Trophoblast cell (in vitro differentiated cells and primary cell): ENCODE measurements at regions not wholly inside any gene's neighbourhood (a gene's known extent, or its start where the extent isn't known, plus 50 kb on each side); places are given as distances from the start of the nearest gene placed in this dataset.
A peak's percentile ranks its signal among the peaks of the same experiment; 100 is the strongest.

Experiments used
- DNase-seq, 2 donors: peaks; one replicate each; pipeline ENCODE4 v3.0.0-alpha.2; 2016
- H2AFZ ChIP-seq: 2 replicates; pipeline ENCODE4 v1.6.1; 2013; ENCODE audit warnings: low read length, moderate library complexity, mild to moderate bottlenecking; ENCODE audit not compliant: insufficient read depth, poor library complexity
- H2AK5ac ChIP-seq: 2 replicates; pipeline ENCODE4 v1.6.1; 2013; ENCODE audit warnings: mild to moderate bottlenecking, low read length
- H2BK120ac ChIP-seq: 2 replicates; pipeline ENCODE4 v1.6.1; 2013; ENCODE audit warnings: low read length, mild to moderate bottlenecking, moderate library complexity; ENCODE audit not compliant: insufficient read depth, poor library complexity
- H2BK12ac ChIP-seq: 2 replicates; pipeline ENCODE4 v1.6.1; 2013; ENCODE audit warnings: mild to moderate bottlenecking, low read length, moderate library complexity
- H2BK5ac ChIP-seq: 2 replicates; pipeline ENCODE4 v1.6.1; 2013; ENCODE audit warnings: low read length, low read depth, moderate library complexity, mild to moderate bottlenecking; ENCODE audit not compliant: poor library complexity
- H3K14ac ChIP-seq: 2 replicates; pipeline ENCODE4 v1.6.1; 2013; ENCODE audit warnings: mild to moderate bottlenecking, low read length
- H3K18ac ChIP-seq: 2 replicates; pipeline ENCODE4 v1.6.1; 2013; ENCODE audit warnings: mild to moderate bottlenecking, low read length
- H3K23ac ChIP-seq: 2 replicates; pipeline ENCODE4 v1.6.1; 2013; ENCODE audit warnings: low read length
- H3K27ac ChIP-seq: 2 replicates; pipeline ENCODE4 v1.5.1; 2013; ENCODE audit warnings: low read depth, mild to moderate bottlenecking, inconsistent platforms, low read length, moderate library complexity
- H3K27me3 ChIP-seq: 2 replicates; pipeline ENCODE4 v1.6.1; 2013; ENCODE audit warnings: inconsistent platforms, mild to moderate bottlenecking, low read length, moderate library complexity; ENCODE audit not compliant: insufficient read depth
- H3K36me3 ChIP-seq, 2 experiments: 1 replicate in 1 of 2; 2 replicates in 1 of 2; pipeline ENCODE4 v1.6.1; 2013; ENCODE audit warnings: low read length in 2 of 2, mild to moderate bottlenecking in 2 of 2, moderate library complexity in 1 of 2; ENCODE audit not compliant: insufficient read depth in 2 of 2, control insufficient read depth in 1 of 2
- H3K4ac ChIP-seq: 2 replicates; pipeline ENCODE4 v1.6.1; 2013; ENCODE audit warnings: low read depth, mild to moderate bottlenecking, low read length, moderate library complexity
- H3K4me1 ChIP-seq, 2 experiments: 1 replicate in 1 of 2; 2 replicates in 1 of 2; pipeline ENCODE4 v1.6.1; 2013; ENCODE audit warnings: low read length in 2 of 2, mild to moderate bottlenecking in 2 of 2, moderate library complexity in 1 of 2; ENCODE audit not compliant: insufficient read depth in 2 of 2, control insufficient read depth in 1 of 2
- H3K4me2 ChIP-seq: 2 replicates; pipeline ENCODE4 v1.6.1; 2013; ENCODE audit warnings: inconsistent platforms, mild to moderate bottlenecking, low read length, moderate library complexity
- H3K4me3 ChIP-seq: 2 replicates; pipeline ENCODE4 v1.5.1; 2013; ENCODE audit warnings: mild to moderate bottlenecking, low read depth, low read length, inconsistent platforms
- H3K79me1 ChIP-seq: one replicate; pipeline ENCODE4 v1.6.1; 2013; ENCODE audit warnings: low read length
- H3K79me2 ChIP-seq: 2 replicates; pipeline ENCODE4 v1.6.1; 2013; ENCODE audit warnings: low read length, mild to moderate bottlenecking; ENCODE audit not compliant: control insufficient read depth, insufficient read depth, poor library complexity
- H3K9ac ChIP-seq: 2 replicates; pipeline ENCODE4 v1.6.1; 2013; ENCODE audit warnings: mild to moderate bottlenecking, low read length
- H3K9me3 ChIP-seq: 2 replicates; pipeline ENCODE4 v1.6.1; 2013; ENCODE audit warnings: low read depth, mild to moderate bottlenecking, control low read depth, inconsistent platforms, low read length; ENCODE audit not compliant: insufficient read depth
- H4K12ac ChIP-seq: 2 replicates; pipeline ENCODE4 v1.6.1; 2013; ENCODE audit warnings: low read depth, mild to moderate bottlenecking, low read length, moderate library complexity
- H4K8ac ChIP-seq: 2 replicates; pipeline ENCODE4 v1.6.1; 2013; ENCODE audit warnings: low read depth, mild to moderate bottlenecking, low read length, moderate library complexity
- H4K91ac ChIP-seq: one replicate; pipeline ENCODE4 v1.6.1; 2013; ENCODE audit warnings: low read depth, mild to moderate bottlenecking, low read length, moderate library complexity
- WGBS: extraction: QIAGEN DNeasy Blood & Tissue Kit; methylation state at CpG from one replicate; pipeline ENCODE4 v1.1.7; 2013; ENCODE audit warnings: missing lambda C conversion rate; ENCODE audit not compliant: insufficient read length, insufficient coverage; ENCODE audit errors: extremely low coverage; 5-methylcytosine and 5-hydroxymethylcytosine counted together

GRCh38 chr16:31754998-31755615 is 118.5 kb upstream of the ZNF267 start:
- DNase-seq = peak in 1 of 2 donors; percentile 23
- H3K27ac ChIP-seq = no peak overlapping the region
- no peak overlapping the region for H2BK12ac ChIP-seq
- peaks cover 5 to 6% of the 10 kb centered on the region in 2 experiments for H3K36me3 ChIP-seq
- no CpG with 5 or more reads among the region's 7 CpGs for WGBS
- H3K14ac ChIP-seq = no peak overlapping the region
- no peaks in the 10 kb centered on the region for H3K4me1 ChIP-seq
- H2BK5ac ChIP-seq = no peak overlapping the region
- no peak overlapping the region for H4K12ac ChIP-seq
- H3K18ac ChIP-seq = no peak overlapping the region
- no peaks in the 10 kb centered on the region for H3K79me2 ChIP-seq
- no peak overlapping the region for H3K9ac ChIP-seq
- no peaks in the 10 kb centered on the region for H3K27me3 ChIP-seq
- H3K4ac ChIP-seq = no peak overlapping the region
- H4K91ac ChIP-seq = no peak overlapping the region
- no peak overlapping the region for H2AK5ac ChIP-seq
- no peak overlapping the region for H3K4me3 ChIP-seq
- H3K23ac ChIP-seq = no peak overlapping the region
- no peak overlapping the region for H3K4me2 ChIP-seq
- no peak overlapping the region for H4K8ac ChIP-seq
- H2AFZ ChIP-seq = no peak overlapping the region
- H3K79me1 ChIP-seq = no peaks in the 10 kb centered on the region
- H3K9me3 ChIP-seq = peaks cover 3% of the 10 kb centered on the region
- no peak overlapping the region for H2BK120ac ChIP-seq

GRCh38 chr16:31764103-31764502 is 109.5 kb upstream of the ZNF267 start:
- Histone ChIP-seq H2AK5ac (no peak overlapping the region), H3K79me1 (no peaks in the 10 kb centered on the region), H4K91ac (no peak overlapping the region), H3K4me1 (no peaks in the 10 kb centered on the region), H3K23ac (no peak overlapping the region), H4K8ac (no peak overlapping the region), H3K27ac (no peak overlapping the region), H3K27me3 (no peaks in the 10 kb centered on the region), H2AFZ (no peak overlapping the region), H3K9me3 (peaks cover 8% of the 10 kb centered on the region), H3K14ac (no peak overlapping the region), H2BK5ac (no peak overlapping the region), H3K79me2 (no peaks in the 10 kb centered on the region), H3K36me3 (peaks cover 2% of the 10 kb centered on the region in 2 experiments), H2BK12ac (no peak overlapping the region), H4K12ac (no peak overlapping the region), H3K4me3 (no peak overlapping the region), H3K9ac (no peak overlapping the region), H3K4ac (no peak overlapping the region), H2BK120ac (no peak overlapping the region), H3K4me2 (no peak overlapping the region), H3K18ac (no peak overlapping the region)
- peak in 1 of 2 donors; percentile 51 for DNase-seq
- no CpG with 5 or more reads among the region's 2 CpGs for WGBS

- Histone ChIP-seq H3K23ac (no peak overlapping the region), H3K9ac (no peak overlapping the region), H3K4me3 (no peak overlapping the region), H2AK5ac (no peak overlapping the region), H4K12ac (no peak overlapping the region), H3K79me2 (no peaks in the 10 kb centered on the region), H3K14ac (no peak overlapping the region), H3K9me3 (peaks cover 22% of the 10 kb centered on the region), H3K36me3 (no peaks in the 10 kb centered on the region), H3K27ac (no peak overlapping the region), H3K18ac (no peak overlapping the region), H3K4me2 (no peak overlapping the region), H3K79me1 (no peaks in the 10 kb centered on the region), H2BK120ac (no peak overlapping the region), H3K27me3 (no peaks in the 10 kb centered on the region), H2AFZ (no peak overlapping the region), H3K4ac (no peak overlapping the region), H2BK12ac (no peak overlapping the region), H2BK5ac (no peak overlapping the region), H4K91ac (no peak overlapping the region), H3K4me1 (no peaks in the 10 kb centered on the region), H4K8ac (no peak overlapping the region)
- no CpG with 5 or more reads among the region's 10 CpGs for WGBS
- no peak for DNase-seq
These were observed 106.3 kb upstream of the ZNF267 start for GRCh38 chr16:31767267-31767666.

GRCh38 chr16:31780342-31780741 is 93.3 kb upstream of the ZNF267 start:
- H4K91ac ChIP-seq = no peak overlapping the region
- H4K12ac ChIP-seq = no peak overlapping the region
- H3K18ac ChIP-seq = no peak overlapping the region
- H2AK5ac ChIP-seq = no peak overlapping the region
- no CpG with 5 or more reads among the region's 1 CpG for WGBS
- peaks cover 9% of the 10 kb centered on the region for H3K9me3 ChIP-seq
- no peak overlapping the region for H2BK12ac ChIP-seq
- H3K4me2 ChIP-seq = no peak overlapping the region
- H3K23ac ChIP-seq = no peak overlapping the region
- no peak overlapping the region for H2BK120ac ChIP-seq
- no peak for DNase-seq
- H2AFZ ChIP-seq = no peak overlapping the region
- peaks cover 0 to 2% of the 10 kb centered on the region in 2 experiments for H3K36me3 ChIP-seq
- H3K4me3 ChIP-seq = no peak overlapping the region
- no peak overlapping the region for H3K4ac ChIP-seq
- H3K4me1 ChIP-seq = no peaks in the 10 kb centered on the region
- no peak overlapping the region for H4K8ac ChIP-seq
- no peak overlapping the region for H2BK5ac ChIP-seq
- H3K79me2 ChIP-seq = no peaks in the 10 kb centered on the region
- H3K9ac ChIP-seq = no peak overlapping the region
- H3K27ac ChIP-seq = no peak overlapping the region
- H3K14ac ChIP-seq = no peak overlapping the region
- H3K27me3 ChIP-seq = no peaks in the 10 kb centered on the region
- no peaks in the 10 kb centered on the region for H3K79me1 ChIP-seq
